Hematopoietic multipotent progenitor cell treated with erythropoietin and hydrocortisone succinate and interleukin-3 and kit ligand, for 17 days (in vitro differentiated cells): ENCODE measurements at regions not wholly inside any gene's neighbourhood (a gene's known extent, or its start where the extent isn't known, plus 50 kb on each side); places are given as distances from the start of the nearest gene placed in this dataset.

Source experiments
- DNase-seq: peaks from one replicate; pipeline ENCODE4 v3.0.0-alpha.2; 2015; ENCODE audit warnings: low spot score

- no peak for DNase-seq
Observed at GRCh38 chr2:122736279-122736678, 980.8 kb downstream of the TSN start.

- no peak for DNase-seq
Observed at GRCh38 chr2:122737429-122738077, 982.1 kb downstream of the TSN start.

GRCh38 chr2:122739732-122740593 is 984.5 kb downstream of the TSN start:
- no peak for DNase-seq

GRCh38 chr2:122740594-122740948 is 985.1 kb downstream of the TSN start:
- DNase-seq, result no peak

- DNase-seq, result no peak
Observed at GRCh38 chr2:122741403-122741802, 986.0 kb downstream of the TSN start.

- DNase-seq, result no peak
Observed at GRCh38 chr2:122743021-122743675, 987.7 kb downstream of the TSN start.

GRCh38 chr2:122745603-122746002 is 990.2 kb downstream of the TSN start:
- no peak for DNase-seq

GRCh38 chr2:122747670-122748069 is 992.2 kb downstream of the TSN start:
- no peak for DNase-seq

GRCh38 chr2:122748552-122749011 is 993.1 kb downstream of the TSN start:
- DNase-seq, result no peak

- DNase-seq, result no peak
Observed at GRCh38 chr2:122749405-122749804, 994.0 kb downstream of the TSN start.

GRCh38 chr2:122750095-122750494 is 994.6 kb downstream of the TSN start:
- no peak for DNase-seq

GRCh38 chr2:122750808-122751207 is 995.4 kb downstream of the TSN start:
- DNase-seq, result no peak

GRCh38 chr2:122753336-122753735 is 997.9 kb downstream of the TSN start:
- DNase-seq, result no peak

GRCh38 chr2:122754561-122754960 is 999.1 kb downstream of the TSN start:
- DNase-seq, result no peak

GRCh38 chr2:122755281-122755780 is 999.9 kb downstream of the TSN start:
- no peak for DNase-seq

GRCh38 chr2:122758967-122759366 is 1003.5 kb downstream of the TSN start:
- no peak for DNase-seq

- DNase-seq, result no peak
Observed at GRCh38 chr2:122764014-122764413, 1008.6 kb downstream of the TSN start.

- no peak for DNase-seq
Observed at GRCh38 chr2:122780251-122780650, 1024.8 kb downstream of the TSN start.

- DNase-seq, result no peak
Observed at GRCh38 chr2:122794100-122794499, 1038.6 kb downstream of the TSN start.

- no peak for DNase-seq
Observed at GRCh38 chr2:122795763-122796162, 1040.3 kb downstream of the TSN start.

- no peak for DNase-seq
Observed at GRCh38 chr2:122799391-122799790, 1043.9 kb downstream of the TSN start.

GRCh38 chr2:122800781-122801180 is 1045.3 kb downstream of the TSN start:
- DNase-seq, result no peak

- no peak for DNase-seq
Observed at GRCh38 chr2:122804494-122804893, 1049.0 kb downstream of the TSN start.
